Breast epithelium (tissue), 3 donors: ENCODE measurements at regions not wholly inside any gene's neighbourhood (a gene's known extent, or its start where the extent isn't known, plus 50 kb on each side); places are given as distances from the start of the nearest gene placed in this dataset.

ENCODE experiments used
- CTCF ChIP-seq, 3 donors: fragments of 450-650 bp; IDR thresholded peaks; one replicate each; pipeline ENCODE4 v1.5.1; 2016 to 2017; ENCODE audit warnings: antibody characterized with exemption in 3 of 3, mild to moderate bottlenecking in 3 of 3, moderate library complexity in 3 of 3
- POLR2A ChIP-seq: fragments of 450-650 bp; IDR thresholded peaks from one replicate; pipeline ENCODE4 v1.6.1; 2016; ENCODE audit warnings: antibody characterized with exemption, mild to moderate bottlenecking, moderate library complexity
- POLR2AphosphoS5 ChIP-seq, 3 donors: sonication (generic); formaldehyde crosslinking; IDR thresholded peaks; one replicate each; pipeline ENCODE4 v1.6.1; 2017; ENCODE audit warnings: antibody characterized with exemption in 3 of 3

- no peak for TF ChIP-seq CTCF (IDR thresholded peaks at IDR 0.05)
- no peak for TF ChIP-seq POLR2A
- no peak for TF ChIP-seq POLR2AphosphoS5 (IDR thresholded peaks at IDR 0.05)
These were observed 74.8 kb upstream of the ST3GAL6 start for GRCh38 chr3:98688363-98688762.
